ENCODE measurements at regions not wholly inside any gene's neighbourhood (a gene's known extent, or its start where the extent isn't known, plus 50 kb on each side); places are given as distances from the start of the nearest gene placed in this dataset.
"Not testable (repeated sequence)": the region's sequence is repeated elsewhere in the genome, so short reads cannot be mapped to it uniquely, and the experiment has no call there.

DNA sequence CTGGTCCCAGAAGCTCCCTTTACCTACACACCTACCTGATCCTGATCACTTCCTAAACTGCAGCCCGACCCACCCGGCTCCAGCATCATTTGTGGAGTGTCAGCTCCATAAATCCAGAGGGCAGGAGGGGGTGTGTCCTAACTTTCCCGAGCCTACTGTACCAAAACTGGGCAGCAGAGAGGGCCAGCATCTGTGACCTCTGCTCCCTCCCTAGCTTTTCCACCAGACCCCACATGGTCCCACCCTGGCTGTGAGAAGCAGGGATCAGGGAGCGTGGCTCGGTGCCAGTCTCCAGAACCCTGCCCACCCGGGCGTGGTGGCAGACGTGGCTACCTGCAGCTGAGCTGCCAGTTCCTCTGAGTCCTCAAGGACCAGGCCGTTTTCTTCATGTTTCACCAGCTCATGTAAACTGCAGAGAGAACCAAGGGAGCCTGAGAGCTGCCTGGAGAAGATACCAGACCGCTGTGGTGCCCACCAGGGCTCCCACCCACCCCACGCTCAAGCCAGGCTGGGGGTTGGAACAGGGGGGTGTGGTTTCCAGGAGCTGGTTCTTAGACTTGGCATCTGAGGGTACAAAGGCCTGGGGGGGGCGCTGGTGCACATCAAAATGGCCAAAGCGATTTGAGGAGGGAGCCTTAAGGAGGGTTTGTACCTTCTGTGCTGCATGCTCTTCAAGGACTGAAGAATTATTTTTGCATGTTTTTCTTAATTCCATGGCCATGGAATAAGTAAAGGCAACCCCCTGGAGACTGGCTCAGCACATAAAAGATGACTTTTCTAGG, 76.7 kb upstream of the DRD5 start:
- no peak for DNase-seq

DNA sequence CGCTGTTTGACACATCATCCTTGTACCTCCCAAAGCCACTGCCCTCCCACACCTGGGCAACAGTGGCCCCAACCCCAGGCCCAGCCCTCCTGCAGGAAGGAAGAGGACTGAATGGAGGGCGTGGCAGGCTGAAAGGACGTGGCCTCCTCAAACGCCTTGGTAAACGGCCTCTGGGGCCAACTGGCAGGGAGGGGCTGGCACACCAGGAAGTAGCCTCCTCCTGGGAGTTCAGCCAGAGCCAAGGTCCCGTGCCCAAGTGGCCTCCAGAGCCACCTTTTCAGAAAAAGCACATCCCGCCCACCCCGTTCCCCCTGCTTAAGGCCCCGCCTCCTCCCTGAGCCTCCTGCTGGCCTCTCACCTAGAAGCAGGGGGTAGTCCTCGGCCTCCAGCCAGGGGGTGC, 74.2 kb upstream of the DRD5 start:
- peak; percentile 81 for DNase-seq

DNA sequence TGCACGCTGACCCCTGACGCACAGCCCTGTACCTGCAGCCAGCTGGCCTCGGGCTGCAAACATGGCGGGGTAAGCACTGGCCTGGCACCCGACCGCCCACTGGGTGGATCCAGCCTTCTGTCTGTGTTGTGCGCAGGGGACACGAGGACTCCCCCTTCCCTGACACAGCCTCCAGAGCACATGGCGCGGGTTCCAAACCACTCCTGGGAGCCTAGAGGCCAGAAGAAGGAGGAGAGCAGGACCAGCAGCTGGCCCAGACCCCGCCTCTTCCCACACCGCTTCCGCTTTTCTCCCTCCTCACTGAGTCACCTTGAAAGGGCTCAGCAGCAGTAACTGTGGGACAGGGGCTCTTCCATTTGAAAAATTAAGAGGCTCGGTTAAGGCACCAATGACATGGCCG, 73.5 kb upstream of the DRD5 start:
- DNase-seq: not testable (repeated sequence)

DNA sequence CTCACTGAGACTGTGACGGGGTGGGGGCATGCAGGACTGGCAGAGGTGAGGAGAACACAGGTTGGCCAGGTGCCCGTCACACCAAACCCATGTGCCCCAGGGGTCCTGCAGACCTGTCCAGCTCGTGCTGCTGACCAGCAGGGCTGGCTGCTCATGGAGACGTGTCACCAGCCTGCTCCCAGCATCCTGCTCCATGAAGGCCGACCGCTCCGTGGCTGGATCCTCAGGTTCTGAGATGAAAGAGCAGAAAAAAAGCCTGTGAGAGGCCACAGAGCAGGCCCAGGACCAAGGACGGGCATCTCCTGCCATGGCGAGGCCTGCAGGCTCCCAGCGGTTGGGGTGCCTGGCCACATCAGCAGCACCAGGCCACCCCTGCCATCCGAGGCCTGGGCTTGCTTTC, 71.7 kb upstream of the DRD5 start:
- DNase-seq: no peak

DNA sequence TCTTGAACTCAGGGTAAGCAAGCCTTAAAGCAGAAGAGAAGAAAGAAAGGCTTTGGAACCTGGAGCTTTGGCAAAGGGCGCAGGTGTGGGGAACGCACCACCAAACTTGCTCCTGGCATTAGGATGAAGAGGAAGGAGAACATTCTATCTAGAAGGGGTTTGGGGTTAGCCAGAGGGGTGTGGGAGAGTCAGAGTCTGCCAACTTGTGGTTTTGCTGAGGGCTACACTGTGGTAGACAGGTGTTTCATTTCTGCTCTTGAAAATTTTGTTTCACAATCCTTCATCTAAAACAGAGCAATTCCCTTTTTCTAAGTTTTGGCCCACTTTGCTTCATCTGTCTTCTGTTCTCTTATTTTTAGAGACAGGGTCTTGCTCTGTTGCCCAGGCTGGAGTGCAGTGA, 66.2 kb upstream of the DRD5 start:
- DNase-seq: not testable (repeated sequence)

DNA sequence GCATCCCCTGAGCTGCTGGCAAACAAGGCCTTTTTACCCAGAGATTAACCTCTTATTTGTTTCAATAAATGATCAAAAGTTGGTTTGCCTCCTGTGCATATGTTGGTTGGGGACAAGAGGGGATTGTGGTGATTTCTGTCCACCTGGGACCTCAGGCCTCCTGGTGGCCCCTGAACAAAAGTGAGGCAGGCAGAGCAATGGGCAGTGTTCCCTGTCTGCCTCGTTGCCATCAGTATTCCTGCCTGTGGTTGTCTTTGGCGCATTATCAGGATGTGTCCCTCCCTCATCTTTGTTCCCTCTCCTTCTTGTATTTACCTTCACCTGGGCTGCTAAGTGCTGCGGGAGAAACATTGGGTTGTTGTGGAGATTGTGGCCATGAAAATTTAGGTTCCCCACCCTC, 65.3 kb upstream of the DRD5 start:
- no peak for DNase-seq

DNA sequence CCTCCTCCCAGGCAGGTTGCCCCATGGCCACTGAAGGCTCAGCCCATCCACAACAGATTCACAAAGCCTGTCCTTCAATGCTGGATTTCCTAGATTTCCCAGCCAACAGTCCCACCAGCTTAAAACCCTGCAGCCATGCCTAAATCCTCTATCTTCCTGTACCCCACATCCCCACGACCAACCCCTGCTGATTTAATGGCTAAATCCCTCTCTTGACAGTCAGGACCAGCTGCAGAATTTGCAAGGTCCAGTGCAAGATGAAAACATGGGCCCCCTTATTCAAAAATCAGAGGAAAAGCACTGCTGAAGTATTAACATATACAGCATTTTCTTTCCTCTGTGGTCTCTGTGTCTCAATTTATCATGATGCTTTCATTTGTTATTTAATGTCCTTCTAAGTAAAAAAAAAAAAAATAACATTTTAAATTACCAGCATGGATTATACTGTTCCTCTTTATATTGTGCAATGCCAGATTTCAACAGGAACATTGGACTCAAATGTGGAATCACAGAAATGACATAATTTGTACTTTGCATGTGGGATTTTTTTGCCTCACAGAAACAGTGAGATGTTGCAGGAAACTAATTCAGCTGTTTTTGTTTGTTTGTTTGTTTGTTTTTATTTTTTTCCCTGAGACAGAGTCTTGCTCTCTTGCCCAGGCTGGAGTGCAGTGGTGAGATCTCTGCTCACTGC, 63.0 kb upstream of the DRD5 start:
- not testable (repeated sequence) for DNase-seq

DNA sequence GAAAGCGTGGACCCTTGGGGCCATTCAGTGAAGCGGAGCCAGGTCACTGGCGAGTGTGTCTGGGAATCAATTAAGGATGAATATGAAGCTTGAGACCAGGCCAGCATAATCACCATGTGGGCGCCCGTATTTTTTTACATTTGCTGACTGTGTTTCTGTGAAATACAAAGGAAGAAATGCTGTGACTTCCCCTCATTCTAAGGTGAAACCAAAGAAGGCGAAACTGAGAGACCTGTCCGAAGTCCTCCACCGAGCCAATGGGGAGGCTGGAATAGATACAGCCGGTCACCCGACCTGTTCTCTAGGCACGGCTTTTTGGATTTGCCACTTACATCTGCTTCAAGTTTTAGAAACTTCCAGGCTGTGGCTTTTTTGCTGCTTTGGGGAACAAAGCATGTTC, 59.3 kb upstream of the DRD5 start:
- not testable (repeated sequence) for DNase-seq

Measured in DMS153 (cell line).